ENCODE measurements at regions not wholly inside any gene's neighbourhood (a gene's known extent, or its start where the extent isn't known, plus 50 kb on each side); places are given as distances from the start of the nearest gene placed in this dataset.
"Not testable (repeated sequence)": the region's sequence is repeated elsewhere in the genome, so short reads cannot be mapped to it uniquely, and the experiment has no call there.

GRCh38 chr2:129806990-129807389, 172.5 kb upstream of the RAB6C start:
- peaks cover 9% of the 10 kb centered on the region for H3K27me3 ChIP-seq (ENCODE audit: insufficient read depth, poor library complexity, severe bottlenecking)
- no peak for DNase-seq (ENCODE audit: low read depth in 1 of 2, low spot score in 1 of 2)
- TF ChIP-seq, protein P1, sequence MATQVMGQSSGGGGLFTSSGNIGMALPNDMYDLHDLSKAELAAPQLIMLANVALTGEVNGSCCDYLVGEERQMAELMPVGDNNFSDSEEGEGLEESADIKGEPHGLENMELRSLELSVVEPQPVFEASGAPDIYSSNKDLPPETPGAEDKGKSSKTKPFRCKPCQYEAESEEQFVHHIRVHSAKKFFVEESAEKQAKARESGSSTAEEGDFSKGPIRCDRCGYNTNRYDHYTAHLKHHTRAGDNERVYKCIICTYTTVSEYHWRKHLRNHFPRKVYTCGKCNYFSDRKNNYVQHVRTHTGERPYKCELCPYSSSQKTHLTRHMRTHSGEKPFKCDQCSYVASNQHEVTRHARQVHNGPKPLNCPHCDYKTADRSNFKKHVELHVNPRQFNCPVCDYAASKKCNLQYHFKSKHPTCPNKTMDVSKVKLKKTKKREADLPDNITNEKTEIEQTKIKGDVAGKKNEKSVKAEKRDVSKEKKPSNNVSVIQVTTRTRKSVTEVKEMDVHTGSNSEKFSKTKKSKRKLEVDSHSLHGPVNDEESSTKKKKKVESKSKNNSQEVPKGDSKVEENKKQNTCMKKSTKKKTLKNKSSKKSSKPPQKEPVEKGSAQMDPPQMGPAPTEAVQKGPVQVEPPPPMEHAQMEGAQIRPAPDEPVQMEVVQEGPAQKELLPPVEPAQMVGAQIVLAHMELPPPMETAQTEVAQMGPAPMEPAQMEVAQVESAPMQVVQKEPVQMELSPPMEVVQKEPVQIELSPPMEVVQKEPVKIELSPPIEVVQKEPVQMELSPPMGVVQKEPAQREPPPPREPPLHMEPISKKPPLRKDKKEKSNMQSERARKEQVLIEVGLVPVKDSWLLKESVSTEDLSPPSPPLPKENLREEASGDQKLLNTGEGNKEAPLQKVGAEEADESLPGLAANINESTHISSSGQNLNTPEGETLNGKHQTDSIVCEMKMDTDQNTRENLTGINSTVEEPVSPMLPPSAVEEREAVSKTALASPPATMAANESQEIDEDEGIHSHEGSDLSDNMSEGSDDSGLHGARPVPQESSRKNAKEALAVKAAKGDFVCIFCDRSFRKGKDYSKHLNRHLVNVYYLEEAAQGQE (IDR thresholded peaks at IDR 0.05; ENCODE audit: insufficient replicate concordance, low read depth), result no peak
- TF ChIP-seq CTCF (IDR thresholded peaks at IDR 0.05; ENCODE audit: insufficient read depth, low read length) (no peak), POLR2AphosphoS5 (IDR thresholded peaks at IDR 0.05; ENCODE audit: low read depth) (no peak), SPI1 (IDR thresholded peaks at IDR 0.05; ENCODE audit: borderline replicate concordance, low read depth) (no peak), GABPA (IDR thresholded peaks at IDR 0.05; ENCODE audit: low read depth) (no peak)
- no peak overlapping the region for H3K27ac ChIP-seq (replicated peaks)
- H3K4me3 ChIP-seq (replicated peaks; ENCODE audit: insufficient read depth, low read length), result no peak overlapping the region

- H3K27ac ChIP-seq (replicated peaks); H3K4me3 ChIP-seq (replicated peaks; ENCODE audit: insufficient read depth, low read length); DNase-seq (ENCODE audit: low read depth in 1 of 2, low spot score in 1 of 2); H3K27me3 ChIP-seq (ENCODE audit: insufficient read depth, poor library complexity, severe bottlenecking): not testable (repeated sequence)
These were observed 171.7 kb upstream of the RAB6C start for GRCh38 chr2:129807642-129808338.

DNA sequence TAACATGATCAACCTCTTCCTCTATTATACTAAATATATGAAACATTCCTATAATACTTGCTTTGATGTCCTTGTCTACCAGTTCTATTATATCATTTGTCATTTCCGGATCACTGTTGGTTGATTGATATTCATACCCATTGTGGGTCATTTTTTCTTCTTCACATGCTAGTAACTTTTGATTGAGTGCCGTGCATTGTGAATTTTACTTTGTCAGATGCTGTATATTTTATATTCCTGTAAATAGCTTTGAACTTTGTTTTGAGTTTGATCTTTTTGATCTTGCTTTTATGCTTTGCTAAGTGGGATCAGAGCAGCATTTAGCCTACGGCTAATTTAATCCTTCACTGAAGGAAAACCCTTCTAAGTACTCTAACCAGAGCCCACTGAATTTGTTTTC, 168.9 kb upstream of the RAB6C start:
- no peak for DNase-seq (ENCODE audit: low read depth in 1 of 2, low spot score in 1 of 2)
- TF ChIP-seq, protein P1 (IDR thresholded peaks at IDR 0.05; ENCODE audit: insufficient replicate concordance, low read depth), result no peak
- TF ChIP-seq SPI1 (IDR thresholded peaks at IDR 0.05; ENCODE audit: borderline replicate concordance, low read depth) (no peak), POLR2AphosphoS5 (IDR thresholded peaks at IDR 0.05; ENCODE audit: low read depth) (no peak), GABPA (IDR thresholded peaks at IDR 0.05; ENCODE audit: low read depth) (no peak), CTCF (IDR thresholded peaks at IDR 0.05; ENCODE audit: insufficient read depth, low read length) (no peak)
- H3K27me3 ChIP-seq (ENCODE audit: insufficient read depth, poor library complexity, severe bottlenecking), result peaks cover 9% of the 10 kb centered on the region
- no peak overlapping the region for H3K27ac ChIP-seq (replicated peaks)
- H3K4me3 ChIP-seq (replicated peaks; ENCODE audit: insufficient read depth, low read length), result no peak overlapping the region

DNA sequence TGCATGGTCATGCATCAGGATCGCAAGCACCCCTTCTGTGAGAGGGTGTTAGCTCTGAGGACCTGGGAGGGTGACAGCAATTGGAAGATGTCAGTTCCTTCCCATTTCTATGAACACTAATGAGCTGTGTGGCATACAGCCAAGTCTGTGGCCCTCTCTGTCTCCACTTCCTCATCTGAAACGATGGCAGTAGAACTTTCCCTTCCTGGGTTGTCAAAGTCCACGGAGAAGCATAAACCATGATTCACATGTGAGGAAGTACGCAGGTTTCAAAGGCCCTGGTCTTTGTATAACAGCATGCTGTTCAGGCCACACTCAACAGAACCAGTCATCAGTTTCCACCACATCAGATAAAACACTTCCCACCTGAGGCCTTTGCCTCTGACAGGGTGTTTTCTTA, 167.4 kb upstream of the RAB6C start:
- peak; percentile 34; the same call in 1 of the 2 replicates for TF ChIP-seq POLR2AphosphoS5 (IDR thresholded peaks at IDR 0.05; ENCODE audit: low read depth)
- no peak for TF ChIP-seq CTCF (IDR thresholded peaks at IDR 0.05; ENCODE audit: insufficient read depth, low read length)
- peak; percentile 99 for TF ChIP-seq SPI1 (IDR thresholded peaks at IDR 0.05; ENCODE audit: borderline replicate concordance, low read depth)
- peak; percentile 57 to 95 for DNase-seq (ENCODE audit: low read depth in 1 of 2, low spot score in 1 of 2)
- H3K4me3 ChIP-seq (replicated peaks; ENCODE audit: insufficient read depth, low read length), result no peak overlapping the region

More for the DNA sequence above, 167.4 kb upstream of the RAB6C start:
- H3K27me3 ChIP-seq (ENCODE audit: insufficient read depth, poor library complexity, severe bottlenecking), result peaks cover 6% of the 10 kb centered on the region
- no peak overlapping the region for H3K27ac ChIP-seq (replicated peaks)

Measured in HL-60 (cell line).